ENCODE measurements at regions not wholly inside any gene's neighbourhood (a gene's known extent, or its start where the extent isn't known, plus 50 kb on each side); places are given as distances from the start of the nearest gene placed in this dataset.

DNA sequence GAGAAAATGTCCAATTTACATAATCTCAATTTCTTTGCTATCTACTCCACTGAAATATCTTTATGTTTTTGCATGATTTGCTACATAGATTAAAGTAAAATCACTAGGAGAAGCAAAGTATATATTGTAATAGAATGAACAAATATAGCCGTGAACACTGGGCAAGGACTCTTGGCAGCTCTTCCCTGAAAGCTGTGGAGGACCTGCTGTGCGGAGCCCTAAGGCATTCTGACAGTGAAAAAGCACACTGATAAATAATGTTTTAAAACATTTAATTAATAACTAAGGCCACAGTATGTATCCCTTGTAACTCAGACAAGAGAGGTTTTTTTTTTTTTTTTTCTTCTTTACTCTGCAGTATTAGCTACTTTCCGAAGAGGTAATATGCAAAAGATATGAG lies 256.1 kb upstream of the DPYD start:
- TF ChIP-seq, protein P1, sequence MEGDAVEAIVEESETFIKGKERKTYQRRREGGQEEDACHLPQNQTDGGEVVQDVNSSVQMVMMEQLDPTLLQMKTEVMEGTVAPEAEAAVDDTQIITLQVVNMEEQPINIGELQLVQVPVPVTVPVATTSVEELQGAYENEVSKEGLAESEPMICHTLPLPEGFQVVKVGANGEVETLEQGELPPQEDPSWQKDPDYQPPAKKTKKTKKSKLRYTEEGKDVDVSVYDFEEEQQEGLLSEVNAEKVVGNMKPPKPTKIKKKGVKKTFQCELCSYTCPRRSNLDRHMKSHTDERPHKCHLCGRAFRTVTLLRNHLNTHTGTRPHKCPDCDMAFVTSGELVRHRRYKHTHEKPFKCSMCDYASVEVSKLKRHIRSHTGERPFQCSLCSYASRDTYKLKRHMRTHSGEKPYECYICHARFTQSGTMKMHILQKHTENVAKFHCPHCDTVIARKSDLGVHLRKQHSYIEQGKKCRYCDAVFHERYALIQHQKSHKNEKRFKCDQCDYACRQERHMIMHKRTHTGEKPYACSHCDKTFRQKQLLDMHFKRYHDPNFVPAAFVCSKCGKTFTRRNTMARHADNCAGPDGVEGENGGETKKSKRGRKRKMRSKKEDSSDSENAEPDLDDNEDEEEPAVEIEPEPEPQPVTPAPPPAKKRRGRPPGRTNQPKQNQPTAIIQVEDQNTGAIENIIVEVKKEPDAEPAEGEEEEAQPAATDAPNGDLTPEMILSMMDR (IDR thresholded peaks at IDR 0.05) = no peak

DNA sequence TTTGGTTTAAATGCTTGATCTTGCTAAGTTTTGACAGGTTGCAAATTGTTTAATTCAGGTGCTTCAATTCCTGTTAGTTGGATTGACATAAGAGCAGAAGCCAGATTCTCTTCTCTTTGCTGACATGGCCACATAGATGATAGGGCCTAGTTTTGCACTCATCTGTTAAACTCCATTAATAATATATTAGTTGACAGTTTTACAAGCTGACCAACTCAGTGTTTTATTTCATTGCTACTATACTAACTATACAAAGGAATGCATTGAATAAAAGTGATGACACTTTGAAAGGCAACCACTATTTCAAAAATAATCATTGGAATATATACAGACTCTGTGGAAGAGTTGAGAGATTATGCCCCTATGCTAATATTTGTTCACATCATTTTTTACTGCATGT lies 255.6 kb upstream of the DPYD start:
- TF ChIP-seq, protein P1 (IDR thresholded peaks at IDR 0.05) = no peak

DNA sequence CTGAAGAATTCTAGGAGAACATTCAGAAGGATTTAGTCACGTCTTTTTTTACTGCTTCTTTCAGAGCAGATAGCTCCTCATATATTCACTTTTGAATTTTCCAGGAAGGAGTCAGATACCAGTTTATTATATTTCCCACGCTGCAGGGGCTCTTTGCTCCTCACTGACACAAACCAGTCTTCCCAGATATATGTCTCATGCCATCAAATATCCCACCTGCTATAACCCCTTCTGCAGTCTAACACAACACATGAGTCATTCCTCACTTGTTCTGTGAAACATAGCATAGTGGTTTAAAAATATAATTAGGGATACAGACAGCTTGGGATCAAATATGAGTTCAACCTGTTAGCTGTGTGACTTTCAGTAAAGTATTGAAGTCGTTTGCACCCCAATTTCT lies 251.7 kb upstream of the DPYD start:
- TF ChIP-seq, protein P1 (IDR thresholded peaks at IDR 0.05) = no peak

DNA sequence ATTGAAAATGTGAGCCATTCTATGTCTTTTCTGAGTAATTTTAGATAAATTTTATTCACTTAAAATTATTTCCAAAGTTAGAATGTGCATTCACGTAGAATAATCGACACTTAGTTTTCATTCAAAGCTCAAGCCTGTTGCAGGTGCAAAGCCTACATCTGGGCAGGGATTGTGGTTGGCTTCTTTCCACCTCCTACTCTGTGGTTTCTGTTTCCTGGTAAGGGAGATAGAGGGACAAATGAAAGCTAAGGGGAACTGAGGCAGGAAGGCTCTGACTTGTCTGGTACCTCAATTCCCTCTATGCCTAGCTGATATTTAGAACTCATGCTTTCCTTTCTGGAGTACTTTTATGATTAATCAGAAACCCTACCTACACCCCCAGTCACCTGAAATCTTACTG lies 251.2 kb upstream of the DPYD start:
- TF ChIP-seq, protein P1 (IDR thresholded peaks at IDR 0.05) = no peak

DNA sequence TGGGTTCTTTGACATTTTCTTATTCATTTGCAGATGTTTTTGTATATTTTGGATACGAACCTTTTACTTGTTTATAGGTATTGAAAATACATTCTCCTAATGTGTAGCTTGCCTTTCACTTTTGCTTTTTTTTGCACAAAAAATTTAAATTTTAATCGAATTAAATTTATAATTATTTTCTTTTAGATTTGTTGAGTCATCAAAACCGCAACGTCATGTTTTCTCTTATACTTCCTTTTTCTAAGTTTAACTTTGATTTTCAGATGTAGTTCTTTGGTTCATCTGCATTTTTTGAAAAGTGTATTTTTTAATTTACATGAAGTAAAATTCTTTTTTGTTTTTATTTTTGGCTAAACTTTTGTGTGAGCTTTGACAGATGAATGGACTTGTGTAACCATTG lies 243.7 kb upstream of the DPYD start:
- TF ChIP-seq, protein P1 (IDR thresholded peaks at IDR 0.05) = no peak

DNA sequence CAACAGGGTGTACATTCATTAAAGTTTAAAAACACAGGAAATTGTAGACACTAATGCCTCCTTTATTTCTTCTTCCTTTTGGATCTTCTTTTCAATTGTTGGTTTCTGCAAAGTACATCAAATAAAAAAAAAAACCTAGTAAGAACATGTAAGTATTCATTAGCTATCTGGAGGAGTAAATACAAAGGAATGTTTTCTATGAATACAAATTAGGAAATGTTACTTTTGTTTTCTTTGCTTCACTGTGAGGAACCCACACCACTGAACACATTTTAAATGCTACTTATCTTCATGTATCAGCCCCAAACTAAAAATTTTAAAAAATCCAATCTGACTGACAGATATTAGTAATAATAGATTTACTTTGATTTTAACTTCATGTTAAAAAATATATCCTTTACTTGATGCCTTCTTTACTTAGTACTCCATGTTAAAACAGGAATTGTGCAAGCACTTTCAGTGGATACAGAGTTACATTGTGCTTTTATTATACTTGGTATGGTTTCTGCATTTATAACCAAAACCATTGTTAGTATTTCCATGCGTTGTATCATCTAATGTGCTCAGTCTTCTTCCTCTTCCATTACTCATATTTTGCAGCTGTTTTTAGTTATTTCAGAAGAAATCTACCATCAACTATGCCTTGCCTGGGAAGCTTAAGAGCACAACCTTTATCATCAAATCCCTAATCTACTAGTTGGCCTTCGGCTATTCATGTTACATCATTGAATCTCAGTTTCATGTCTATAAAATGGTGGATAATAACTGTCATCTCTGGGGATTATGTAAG lies 236.9 kb upstream of the DPYD start:
- TF ChIP-seq, protein P1 (IDR thresholded peaks at IDR 0.05) = no peak

DNA sequence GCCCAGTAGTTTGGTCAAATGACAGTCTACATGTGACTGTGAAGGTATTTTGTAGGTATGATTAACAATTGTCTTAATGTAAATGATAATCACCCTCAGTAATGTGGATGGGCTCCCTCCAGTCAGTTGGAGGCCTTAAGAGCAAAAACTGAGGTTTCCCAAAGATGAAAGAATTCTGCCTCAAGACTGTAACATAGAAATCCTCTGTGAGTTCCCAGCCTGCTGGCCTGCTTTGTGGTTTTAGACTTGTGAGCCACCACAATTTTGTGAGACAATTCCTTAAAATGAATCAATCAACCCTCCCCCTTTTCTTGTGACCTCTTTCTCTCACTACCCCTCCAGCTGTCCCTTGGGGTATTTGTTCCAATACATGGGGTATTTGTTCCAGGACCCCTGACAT lies 226.4 kb upstream of the DPYD start:
- TF ChIP-seq, protein P1 (IDR thresholded peaks at IDR 0.05) = no peak

DNA sequence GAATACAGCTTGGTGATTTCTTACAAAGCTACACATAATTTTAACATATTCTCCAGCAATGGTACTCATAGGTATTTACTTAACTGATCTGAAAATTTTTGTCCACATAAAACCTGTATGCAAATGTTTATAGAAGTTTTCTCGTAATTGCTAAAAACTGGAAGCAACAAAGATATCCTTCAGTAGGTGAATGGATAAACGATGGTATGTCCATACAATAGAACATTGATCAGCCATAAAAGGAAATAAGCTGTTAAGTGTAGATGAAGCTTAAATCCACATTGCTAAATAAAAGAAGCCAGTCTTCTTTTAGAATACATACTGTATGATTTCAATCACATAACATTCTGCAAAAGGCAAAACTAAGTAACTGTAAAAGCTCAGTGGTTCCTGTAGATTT lies 224.8 kb upstream of the DPYD start:
- TF ChIP-seq, protein P1 (IDR thresholded peaks at IDR 0.05) = no peak
